Iris pigment epithelial cell (primary cell): ENCODE measurements at regions not wholly inside any gene's neighbourhood (a gene's known extent, or its start where the extent isn't known, plus 50 kb on each side); places are given as distances from the start of the nearest gene placed in this dataset.
A peak's percentile ranks its signal among the peaks of the same experiment; 100 is the strongest.

Source experiments
- DNase-seq: peaks from one replicate; pipeline ENCODE4 v3.0.0-alpha.2; 2011; ENCODE audit warnings: low read depth

DNA sequence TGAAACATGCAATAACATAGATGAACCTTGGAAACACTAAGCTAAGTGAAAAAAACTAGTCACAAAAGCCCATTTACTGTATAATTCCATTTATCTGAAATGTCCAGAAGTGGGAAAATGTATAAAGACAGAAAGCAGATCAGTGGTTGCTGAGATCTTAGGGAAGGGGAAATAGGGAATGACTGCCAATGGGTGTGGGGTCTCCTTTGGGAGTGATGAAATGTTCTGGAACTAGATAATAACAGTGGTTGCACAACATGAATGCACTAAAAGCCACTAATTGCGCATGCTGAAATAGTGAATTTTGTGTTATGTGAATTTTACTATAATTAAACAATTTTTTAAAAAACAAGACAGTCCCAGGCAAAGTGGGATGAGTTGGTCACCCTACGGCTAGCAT is 472.8 kb downstream of the CCDC171 start:
- DNase-seq, result no peak

DNA sequence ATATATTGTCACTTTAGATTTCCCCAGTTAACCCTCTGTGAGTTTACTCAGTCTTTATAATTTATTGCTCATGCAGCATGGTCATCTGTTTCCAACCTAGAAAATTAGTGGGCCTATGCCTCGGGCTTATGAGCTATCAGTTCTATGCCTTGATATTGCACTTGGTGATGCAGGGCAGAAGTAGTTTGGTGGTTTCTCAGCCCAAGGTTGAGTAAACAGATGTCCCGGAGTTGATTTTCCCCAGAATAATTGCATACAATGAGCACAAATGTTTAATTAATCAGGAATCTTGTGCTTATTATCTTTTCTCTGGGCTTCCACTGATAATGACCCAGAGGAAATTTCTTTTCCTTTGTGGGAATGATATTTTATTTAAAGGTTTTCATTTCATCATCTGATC is 474.0 kb downstream of the CCDC171 start:
- no peak for DNase-seq

GRCh38 chr9:16028548-16028947 is 475.7 kb downstream of the CCDC171 start:
- DNase-seq, result no peak

DNA sequence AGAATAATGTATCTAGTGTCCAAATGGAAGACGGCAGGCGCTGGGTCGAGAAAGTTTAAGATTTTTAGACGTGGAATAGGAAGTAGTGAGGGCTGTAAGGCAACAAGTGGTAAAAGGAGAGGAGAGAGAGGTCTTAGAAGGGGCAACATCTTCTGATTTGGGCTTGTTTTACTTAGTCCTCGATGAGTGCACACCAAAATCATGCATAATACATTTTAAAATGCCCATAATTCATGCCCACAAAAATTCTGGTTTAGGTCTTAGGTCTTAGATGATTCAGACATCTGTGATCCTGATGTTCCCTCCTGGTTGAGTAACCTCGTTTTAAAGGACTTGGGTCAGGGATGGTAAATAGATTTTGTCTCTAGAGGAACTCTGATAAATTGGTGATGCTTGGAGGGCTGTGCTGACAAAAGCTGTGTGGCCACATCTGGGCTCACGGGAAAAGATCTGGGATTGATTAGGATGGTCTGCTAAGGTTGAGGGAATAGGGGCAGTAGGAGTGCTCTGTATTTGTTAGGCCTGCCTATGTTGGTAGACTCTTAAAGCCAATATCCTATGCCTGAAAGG is 476.3 kb downstream of the CCDC171 start:
- DNase-seq, result no peak

DNA sequence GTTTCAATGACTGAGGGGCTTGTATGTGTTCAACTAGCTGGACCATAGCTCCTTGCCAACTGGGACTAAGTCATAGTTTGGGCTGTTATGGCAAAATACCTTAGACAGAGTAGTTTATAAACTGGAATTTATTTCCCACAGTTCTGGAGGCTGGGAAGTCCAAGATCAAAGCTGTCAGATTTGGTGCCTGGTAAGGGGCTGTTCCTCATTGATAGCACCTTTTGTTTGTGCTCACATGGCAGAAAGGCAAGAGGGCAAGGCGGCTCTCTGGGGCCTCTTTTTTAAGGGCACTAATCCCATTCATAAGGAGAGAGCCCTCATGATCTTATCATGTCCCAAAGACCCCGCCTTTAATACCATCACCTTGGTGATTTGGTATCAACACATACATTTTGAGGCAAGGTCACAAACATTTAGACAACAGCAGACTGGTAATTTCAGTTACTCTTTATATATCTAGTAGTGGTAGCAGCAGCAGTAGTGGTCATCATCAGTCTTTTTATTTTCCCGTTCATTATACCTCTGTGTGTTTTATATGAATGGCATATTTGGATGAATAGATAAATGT is 477.0 kb downstream of the CCDC171 start:
- no peak for DNase-seq

- peak; percentile 96 for DNase-seq
These were observed 477.8 kb downstream of the CCDC171 start for GRCh38 chr9:16030528-16031185.

- no peak for DNase-seq
These were observed 478.6 kb downstream of the CCDC171 start for GRCh38 chr9:16031486-16031885.

DNA sequence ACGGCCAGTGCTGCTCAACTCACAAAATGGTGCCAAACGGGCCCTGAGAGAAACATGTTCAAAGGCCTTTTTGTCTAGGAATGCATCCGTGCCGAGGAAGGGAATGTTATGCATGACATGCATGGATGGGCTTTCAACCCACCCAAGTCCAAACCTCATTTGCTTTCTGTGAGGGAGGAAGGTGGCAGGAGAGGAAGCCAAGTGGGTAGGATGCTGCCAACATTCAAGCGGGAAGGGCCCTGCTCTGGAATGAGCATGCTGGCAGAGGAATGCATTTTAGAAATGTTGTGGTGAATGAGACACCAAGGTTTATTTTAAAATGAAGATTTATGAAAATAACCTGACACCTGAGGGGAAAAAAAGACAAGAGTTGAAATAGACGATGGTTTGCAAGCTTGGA is 479.1 kb downstream of the CCDC171 start:
- peak; percentile 42 for DNase-seq

DNA sequence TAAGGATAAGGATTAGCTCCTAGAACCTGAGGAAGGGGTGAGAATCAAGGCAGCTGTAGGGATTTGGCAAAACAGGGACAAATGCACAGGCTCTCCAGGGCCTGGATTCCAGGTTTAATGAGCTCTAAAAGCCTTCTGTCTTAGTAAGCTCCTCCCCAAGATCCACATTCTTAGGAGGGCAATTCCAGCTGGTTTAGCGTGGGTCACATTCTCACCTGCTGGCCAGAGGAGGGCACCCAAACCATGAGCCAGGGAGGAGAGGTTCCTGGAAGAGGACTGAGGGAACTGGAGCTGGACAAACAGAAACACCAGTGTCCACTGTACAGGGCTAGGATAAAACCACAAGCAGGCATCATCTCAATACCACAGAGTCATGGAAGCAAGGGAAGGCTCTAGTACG is 480.0 kb downstream of the CCDC171 start:
- DNase-seq, result peak; percentile 63

DNA sequence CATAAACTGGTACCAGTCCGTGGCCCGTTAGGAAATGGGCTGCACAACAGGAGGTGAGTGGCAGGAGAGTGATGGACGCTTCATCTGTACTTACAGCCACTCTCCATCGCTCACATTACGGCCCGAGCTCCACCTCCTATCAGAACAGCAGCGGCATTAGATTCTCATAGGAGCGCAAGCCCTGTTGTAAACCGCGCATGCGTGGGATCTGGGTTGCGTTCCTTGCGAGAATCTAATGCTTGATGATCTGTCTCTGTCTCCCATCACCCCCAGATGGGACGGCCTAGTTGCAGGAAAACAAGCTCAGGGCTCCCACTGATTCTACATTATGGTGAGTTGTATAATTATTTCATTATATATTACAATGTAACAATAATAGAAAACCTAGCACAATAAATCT is 480.4 kb downstream of the CCDC171 start:
- DNase-seq, result no peak

DNA sequence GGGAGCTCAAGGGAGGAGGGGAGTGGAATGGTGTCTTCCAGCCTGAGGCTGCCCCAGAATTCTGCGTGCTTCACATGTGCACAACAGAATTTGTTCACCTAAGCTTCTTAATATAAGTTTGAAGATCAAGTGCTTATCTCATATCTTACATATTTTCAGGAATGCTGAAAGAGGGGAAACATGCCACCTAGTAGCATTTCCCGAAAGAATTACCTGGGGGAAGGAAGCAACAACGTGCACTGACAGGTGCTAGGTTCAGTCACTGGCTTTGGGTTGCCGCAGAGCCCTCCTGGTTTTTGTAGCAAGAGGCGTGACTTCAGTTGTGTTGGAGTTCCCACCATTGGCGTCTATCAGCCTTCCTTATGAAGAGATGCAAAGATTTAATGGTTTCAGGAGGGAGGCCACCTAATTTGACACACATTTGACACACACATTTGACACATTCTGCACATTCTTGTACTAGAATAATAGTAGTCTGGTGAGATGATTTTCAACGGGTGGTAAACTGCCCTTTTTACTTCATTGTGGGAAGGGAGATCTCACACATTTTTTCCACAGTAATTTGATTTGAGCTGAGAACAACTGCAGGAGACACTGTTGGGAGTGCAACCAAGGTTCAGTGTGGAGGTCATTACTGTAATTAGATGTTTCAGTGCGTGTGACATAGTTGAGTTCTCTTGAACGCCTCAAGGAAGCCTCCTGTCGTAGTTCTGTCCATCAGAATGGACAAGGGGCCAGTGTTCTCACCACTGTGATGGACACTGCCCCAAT is 481.3 kb downstream of the CCDC171 start:
- no peak for DNase-seq

GRCh38 chr9:16039218-16039987 is 486.6 kb downstream of the CCDC171 start:
- peak; percentile 51 for DNase-seq

DNA sequence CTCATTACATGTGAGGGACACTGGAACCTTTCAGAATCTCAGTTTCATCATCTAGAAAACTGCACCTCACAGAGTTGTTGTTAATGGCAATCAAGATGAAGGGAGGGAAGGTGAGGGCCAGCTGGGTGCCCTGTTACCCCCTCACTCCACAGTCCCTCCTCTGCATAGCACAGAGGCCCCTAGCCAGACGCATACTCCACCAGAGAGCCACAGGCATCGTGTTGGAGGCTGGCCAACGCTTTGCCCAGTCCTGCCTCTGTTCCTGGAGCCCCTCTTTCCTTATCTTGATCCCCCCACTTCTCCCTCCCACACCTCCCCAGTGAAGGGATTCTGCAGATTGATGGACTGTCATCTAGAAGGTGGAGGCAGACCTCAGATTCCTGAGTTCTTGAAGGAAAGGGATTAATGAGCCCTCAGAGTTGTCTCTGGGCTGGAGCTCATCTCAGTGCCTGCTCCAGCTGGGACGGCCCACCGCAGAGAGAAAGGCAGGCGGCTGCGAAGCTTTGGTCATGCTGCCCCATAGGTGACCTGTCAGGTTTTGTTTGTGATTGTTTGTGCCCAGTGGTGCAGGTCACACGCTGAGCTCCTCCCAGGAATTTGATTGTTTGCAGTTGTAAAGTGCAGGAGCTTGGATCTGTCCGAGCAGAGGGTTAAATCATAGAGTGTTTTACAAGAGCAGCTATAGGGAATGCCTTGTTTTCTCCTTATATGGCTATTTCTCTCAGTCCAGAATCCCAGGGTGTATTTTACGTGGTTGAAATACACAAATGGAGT is 487.3 kb downstream of the CCDC171 start:
- peak; percentile 72 for DNase-seq

- DNase-seq, result peak; percentile 87
These were observed 491.1 kb downstream of the CCDC171 start for GRCh38 chr9:16043756-16044578.

GRCh38 chr9:16044579-16044881 is 491.7 kb downstream of the CCDC171 start:
- peak; percentile 87 for DNase-seq

GRCh38 chr9:16045651-16046280 is 492.9 kb downstream of the CCDC171 start:
- no peak for DNase-seq

DNA sequence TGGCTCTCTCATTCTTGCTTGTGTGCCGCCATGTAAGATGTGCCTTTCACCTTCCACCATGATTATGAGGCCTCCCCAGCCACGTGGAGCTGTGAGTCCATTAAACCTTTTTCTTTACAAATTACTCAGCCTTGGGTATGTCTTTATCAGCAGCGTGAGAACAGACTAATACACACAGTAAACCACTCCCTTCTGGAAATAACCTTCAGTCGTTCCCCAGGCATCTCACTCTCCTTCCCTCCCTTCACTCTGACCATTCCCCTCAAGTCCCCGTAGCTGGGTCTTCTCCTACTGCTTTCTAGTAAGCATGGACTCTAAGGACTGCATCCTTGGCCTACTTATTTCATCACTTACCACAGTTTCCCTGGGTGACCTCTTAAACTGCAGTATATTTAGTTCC is 493.9 kb downstream of the CCDC171 start:
- DNase-seq, result peak; percentile 60

DNA sequence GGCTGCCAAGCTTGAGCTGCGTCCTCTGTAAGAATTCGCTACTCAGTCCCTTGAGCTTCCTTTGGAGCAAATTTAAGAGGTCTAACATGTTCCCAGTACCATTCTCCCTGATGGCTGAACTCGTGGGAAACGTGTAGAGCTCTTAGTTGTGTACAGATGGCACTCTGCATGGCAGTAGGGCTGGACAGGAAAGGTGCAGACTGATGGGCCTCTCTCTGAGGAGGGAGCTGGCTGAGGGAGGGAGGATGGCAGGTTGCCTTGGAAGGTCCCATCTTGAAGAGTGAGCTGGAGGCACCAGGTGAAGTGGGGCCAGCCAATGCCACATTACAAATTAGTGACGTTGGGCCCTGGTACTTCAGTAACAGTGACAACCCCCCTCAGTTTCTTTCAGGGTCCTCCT is 495.3 kb downstream of the CCDC171 start:
- no peak for DNase-seq

- DNase-seq, result no peak
These were observed 499.3 kb downstream of the CCDC171 start for GRCh38 chr9:16052146-16052545.
